ENCODE measurements at regions not wholly inside any gene's neighbourhood (a gene's known extent, or its start where the extent isn't known, plus 50 kb on each side); places are given as distances from the start of the nearest gene placed in this dataset.

- no peak for DNase-seq (ENCODE audit: low read depth in 4 of 4, low spot score in 3 of 4)
These were observed 56.1 kb downstream of the KCNRG start for GRCh38 chr13:50071379-50071778.

- no peak for DNase-seq (ENCODE audit: low read depth in 4 of 4, low spot score in 3 of 4)
These were observed 57.4 kb downstream of the KCNRG start for GRCh38 chr13:50072676-50073075.

- DNase-seq (ENCODE audit: low read depth in 4 of 4, low spot score in 3 of 4): no peak
These were observed 58.1 kb downstream of the KCNRG start for GRCh38 chr13:50073340-50073739.

- DNase-seq (ENCODE audit: low read depth in 4 of 4, low spot score in 3 of 4): no peak
These were observed 59.6 kb downstream of the KCNRG start for GRCh38 chr13:50074843-50075242.

GRCh38 chr13:50075619-50076097, 60.4 kb downstream of the KCNRG start:
- DNase-seq (ENCODE audit: low read depth in 4 of 4, low spot score in 3 of 4): no peak

GRCh38 chr13:50077431-50077830, 62.2 kb downstream of the KCNRG start:
- no peak for DNase-seq (ENCODE audit: low read depth in 4 of 4, low spot score in 3 of 4)

- DNase-seq (ENCODE audit: low read depth in 4 of 4, low spot score in 3 of 4): no peak
These were observed 63.1 kb downstream of the KCNRG start for GRCh38 chr13:50078231-50078894.

- no peak for DNase-seq (ENCODE audit: low read depth in 4 of 4, low spot score in 3 of 4)
These were observed 63.8 kb downstream of the KCNRG start for GRCh38 chr13:50078895-50079654.

GRCh38 chr13:50079655-50080202, 64.5 kb downstream of the KCNRG start:
- DNase-seq (ENCODE audit: low read depth in 4 of 4, low spot score in 3 of 4): no peak

GRCh38 chr13:50080203-50080910, 65.1 kb downstream of the KCNRG start:
- peak in 3 of 4 donors; percentile 23 to 45 (median 38) for DNase-seq (ENCODE audit: low read depth in 4 of 4, low spot score in 3 of 4)

- peak in 3 of 4 donors; percentile 23 to 50 (median 28) for DNase-seq (ENCODE audit: low read depth in 4 of 4, low spot score in 3 of 4)
These were observed 65.9 kb downstream of the KCNRG start for GRCh38 chr13:50080911-50081678.

GRCh38 chr13:50081679-50082425, 66.6 kb downstream of the KCNRG start:
- DNase-seq (ENCODE audit: low read depth in 4 of 4, low spot score in 3 of 4): peak; percentile 98

- DNase-seq (ENCODE audit: low read depth in 4 of 4, low spot score in 3 of 4): peak; percentile 56 to 77 (median 72)
These were observed 67.4 kb downstream of the KCNRG start for GRCh38 chr13:50082426-50083281.

GRCh38 chr13:50085063-50085462, 69.8 kb downstream of the KCNRG start:
- peak in 2 of 4 donors; percentile 52 to 65 for DNase-seq (ENCODE audit: low read depth in 4 of 4, low spot score in 3 of 4)

- DNase-seq (ENCODE audit: low read depth in 4 of 4, low spot score in 3 of 4): no peak
These were observed 74.4 kb downstream of the KCNRG start for GRCh38 chr13:50089633-50090032.

- DNase-seq (ENCODE audit: low read depth in 4 of 4, low spot score in 3 of 4): no peak
These were observed 75.0 kb downstream of the KCNRG start for GRCh38 chr13:50090211-50090610.

GRCh38 chr13:50094615-50095293, 79.5 kb downstream of the KCNRG start:
- no peak for DNase-seq (ENCODE audit: low read depth in 4 of 4, low spot score in 3 of 4)

- no peak for DNase-seq (ENCODE audit: low read depth in 4 of 4, low spot score in 3 of 4)
These were observed 83.4 kb downstream of the KCNRG start for GRCh38 chr13:50098693-50099092.
